Gastroesophageal sphincter (tissue), 4 donors: ENCODE measurements at regions not wholly inside any gene's neighbourhood (a gene's known extent, or its start where the extent isn't known, plus 50 kb on each side); places are given as distances from the start of the nearest gene placed in this dataset.

ENCODE experiments used
- ATAC-seq: fragments of 150-250 bp; one replicate; pipeline ENCODE4 v1.9.1; 2016; ENCODE audit warnings: mild to moderate bottlenecking, moderate library complexity
- H3K27ac ChIP-seq, 4 donors: fragments of 200-600 bp; sonication (generic) in 3 of 4; 1 replicate in 3 of 4; 2 replicates in 1 of 4; pipeline ENCODE4 v1.5.1; 2016 to 2019
- H3K27me3 ChIP-seq: fragments of 200-600 bp; sonication (generic); one replicate; pipeline ENCODE4 v1.5.1; 2019
- H3K36me3 ChIP-seq, 2 donors: fragments of 200-600 bp; sonication (generic); one replicate each; pipeline ENCODE4 v1.5.1; 2019; ENCODE audit warnings: control low read depth in 1 of 2
- H3K4me1 ChIP-seq, 3 donors: fragments of 200-600 bp; sonication (generic); 1 replicate in 2 of 3; 2 replicates in 1 of 3; pipeline ENCODE4 v1.5.1; 2016 to 2019; ENCODE audit warnings: control low read depth in 2 of 3
- H3K4me3 ChIP-seq, 2 donors: fragments of 200-600 bp; sonication (generic); one replicate each; pipeline ENCODE4 v1.5.1; 2019; ENCODE audit warnings: mild to moderate bottlenecking in 1 of 2, moderate library complexity in 1 of 2
- H3K9me3 ChIP-seq, 3 donors: fragments of 200-600 bp; sonication (generic); one replicate each; pipeline ENCODE4 v1.5.1; 2017 to 2019; ENCODE audit warnings: control low read depth in 2 of 3
- EP300 ChIP-seq: sonication (generic); formaldehyde crosslinking; IDR thresholded peaks from one replicate; pipeline ENCODE4 v1.6.1; 2017; ENCODE audit warnings: antibody characterized with exemption, mild to moderate bottlenecking
- POLR2A ChIP-seq, 2 donors: fragments of 450-650 bp; IDR thresholded peaks; one replicate each; pipeline ENCODE4 v1.6.1; 2017; ENCODE audit warnings: antibody characterized with exemption in 2 of 2, mild to moderate bottlenecking in 2 of 2, moderate library complexity in 1 of 2
- POLR2AphosphoS5 ChIP-seq: sonication (generic); formaldehyde crosslinking; IDR thresholded peaks from one replicate; pipeline ENCODE4 v1.6.1; 2017; ENCODE audit warnings: antibody characterized with exemption
- WGBS, 2 donors: methylation state at CpG; one replicate each; pipeline ENCODE4 v1.1.5; 2018; ENCODE audit warnings: low coverage in 1 of 2; 5-methylcytosine and 5-hydroxymethylcytosine counted together
- TF ChIP-seq, protein P1 (sequence below), 4 experiments: fragments of 200-600 bp in 2 of 4; fragments of 450-650 bp in 2 of 4; sonication (generic) in 1 of 4; IDR thresholded peaks; one replicate each; pipeline ENCODE4 v1.5.1; 2017 to 2019; ENCODE audit warnings: antibody characterized with exemption in 4 of 4, mild to moderate bottlenecking in 2 of 4, moderate library complexity in 2 of 4

GRCh38 chr12:125512541-125513298 lies 447.5 kb downstream of the AACS start:
- Histone ChIP-seq H3K36me3 (no peaks in the 10 kb centered on the region), H3K27me3 (peaks cover 11% of the 10 kb centered on the region), H3K4me3 (no peak overlapping the region), H3K4me1 (no peaks in the 10 kb centered on the region), H3K27ac (no peak overlapping the region), H3K9me3 (no peaks in the 10 kb centered on the region)
- ATAC-seq = no peak
- WGBS, 2 donors = 43 to 74% methylated on average over 9 to 11 of the region's 12 CpGs
- no peak for TF ChIP-seq POLR2A (IDR thresholded peaks at IDR 0.05)
- no peak for TF ChIP-seq POLR2AphosphoS5
- TF ChIP-seq, protein P1, sequence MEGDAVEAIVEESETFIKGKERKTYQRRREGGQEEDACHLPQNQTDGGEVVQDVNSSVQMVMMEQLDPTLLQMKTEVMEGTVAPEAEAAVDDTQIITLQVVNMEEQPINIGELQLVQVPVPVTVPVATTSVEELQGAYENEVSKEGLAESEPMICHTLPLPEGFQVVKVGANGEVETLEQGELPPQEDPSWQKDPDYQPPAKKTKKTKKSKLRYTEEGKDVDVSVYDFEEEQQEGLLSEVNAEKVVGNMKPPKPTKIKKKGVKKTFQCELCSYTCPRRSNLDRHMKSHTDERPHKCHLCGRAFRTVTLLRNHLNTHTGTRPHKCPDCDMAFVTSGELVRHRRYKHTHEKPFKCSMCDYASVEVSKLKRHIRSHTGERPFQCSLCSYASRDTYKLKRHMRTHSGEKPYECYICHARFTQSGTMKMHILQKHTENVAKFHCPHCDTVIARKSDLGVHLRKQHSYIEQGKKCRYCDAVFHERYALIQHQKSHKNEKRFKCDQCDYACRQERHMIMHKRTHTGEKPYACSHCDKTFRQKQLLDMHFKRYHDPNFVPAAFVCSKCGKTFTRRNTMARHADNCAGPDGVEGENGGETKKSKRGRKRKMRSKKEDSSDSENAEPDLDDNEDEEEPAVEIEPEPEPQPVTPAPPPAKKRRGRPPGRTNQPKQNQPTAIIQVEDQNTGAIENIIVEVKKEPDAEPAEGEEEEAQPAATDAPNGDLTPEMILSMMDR (IDR thresholded peaks at IDR 0.05) = no peak
- TF ChIP-seq EP300 = no peak

GRCh38 chr12:125515887-125516286 lies 450.7 kb downstream of the AACS start:
- WGBS, 2 donors = 75 to 85% methylated on average over 8 of the region's 8 CpGs
- no peak for ATAC-seq

GRCh38 chr12:125518074-125518473 lies 452.8 kb downstream of the AACS start:
- no peak for ATAC-seq
- H3K4me1 ChIP-seq = no peaks in the 10 kb centered on the region
- no peak overlapping the region for H3K4me3 ChIP-seq
- no peaks in the 10 kb centered on the region for H3K36me3 ChIP-seq
- 0 to 25% methylated on average over 1 to 2 of the region's 2 CpGs for WGBS, 2 donors
- H3K9me3 ChIP-seq = peaks cover 0 to 22% (median 0%) of the 10 kb centered on the region in 3 donors
- TF ChIP-seq EP300 (no peak), POLR2AphosphoS5 (no peak), POLR2A (IDR thresholded peaks at IDR 0.05) (no peak)
- TF ChIP-seq, protein P1 (IDR thresholded peaks at IDR 0.05) = no peak
- H3K27ac ChIP-seq = no peak overlapping the region
- H3K27me3 ChIP-seq = peaks cover 19% of the 10 kb centered on the region

More at GRCh38 chr12:125515887-125516286, 450.7 kb downstream of the AACS start:
- Histone ChIP-seq H3K9me3 (peaks cover 0 to 4% (median 0%) of the 10 kb centered on the region in 3 donors), H3K4me1 (no peaks in the 10 kb centered on the region), H3K4me3 (no peak overlapping the region), H3K36me3 (no peaks in the 10 kb centered on the region), H3K27me3 (peaks cover 19% of the 10 kb centered on the region), H3K27ac (no peak overlapping the region)
- TF ChIP-seq POLR2AphosphoS5 (no peak), EP300 (no peak), POLR2A (IDR thresholded peaks at IDR 0.05) (no peak)
- TF ChIP-seq, protein P1 (IDR thresholded peaks at IDR 0.05) = no peak

DNA sequence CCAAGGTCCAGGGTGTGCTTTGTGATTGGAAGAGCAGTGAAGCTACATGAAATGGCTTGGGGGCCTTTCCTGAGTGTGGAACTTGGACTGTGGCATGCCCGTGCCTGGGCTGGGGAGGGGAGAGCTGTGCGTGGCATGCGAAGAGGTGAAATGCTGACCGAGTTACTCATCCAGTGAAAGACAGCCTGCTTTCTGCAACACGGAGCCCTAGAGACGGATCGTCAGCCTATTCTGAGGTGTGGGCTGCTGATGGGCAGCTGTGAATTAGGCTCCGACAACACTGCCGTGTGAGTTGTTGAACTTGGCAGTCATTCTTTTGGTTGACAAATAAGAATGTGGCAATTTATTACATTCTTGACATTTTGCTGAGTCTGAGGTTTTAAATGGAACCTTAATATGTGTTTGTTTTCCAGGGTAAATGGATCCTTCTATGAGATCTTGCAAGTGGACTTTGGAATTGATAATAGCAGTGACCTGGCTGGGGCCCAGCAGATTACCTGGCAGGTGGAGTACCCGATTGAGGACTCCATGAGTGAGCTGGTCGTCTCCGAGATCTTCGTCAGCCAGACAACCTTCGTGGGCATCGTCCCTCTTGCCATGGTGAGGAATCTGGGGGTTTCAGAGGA lies 453.9 kb downstream of the AACS start:
- WGBS, 2 donors = 75 to 91% methylated on average over 4 to 6 of the region's 15 CpGs

More for the DNA sequence above, 453.9 kb downstream of the AACS start:
- no peaks in the 10 kb centered on the region for H3K4me1 ChIP-seq
- no peak overlapping the region for H3K27ac ChIP-seq
- H3K9me3 ChIP-seq = peaks cover 0 to 31% (median 0%) of the 10 kb centered on the region in 3 donors
- TF ChIP-seq POLR2A (IDR thresholded peaks at IDR 0.05) (no peak), EP300 (no peak), POLR2AphosphoS5 (no peak)
- TF ChIP-seq, protein P1 (IDR thresholded peaks at IDR 0.05) = no peak
- no peaks in the 10 kb centered on the region for H3K36me3 ChIP-seq
- no peak for ATAC-seq
- H3K27me3 ChIP-seq = peaks cover 14% of the 10 kb centered on the region
- H3K4me3 ChIP-seq = no peak overlapping the region
